Central memory CD4-positive, alpha-beta T cell (primary cell): ENCODE measurements at regions not wholly inside any gene's neighbourhood (a gene's known extent, or its start where the extent isn't known, plus 50 kb on each side); places are given as distances from the start of the nearest gene placed in this dataset.

Experiments used
- DNase-seq: peaks from one replicate; pipeline ENCODE4 v3.0.0; 2022

- no peak for DNase-seq
Observed at GRCh38 chr12:98224584-98225221, 290.7 kb upstream of the TMPO start.

- DNase-seq: no peak
Observed at GRCh38 chr12:98227162-98227561, 288.2 kb upstream of the TMPO start.

GRCh38 chr12:98228683-98229539, 286.5 kb upstream of the TMPO start:
- DNase-seq: no peak

GRCh38 chr12:98229540-98229924, 285.9 kb upstream of the TMPO start:
- DNase-seq: no peak

GRCh38 chr12:98232753-98233390, 282.5 kb upstream of the TMPO start:
- DNase-seq: no peak

GRCh38 chr12:98235301-98235700, 280.1 kb upstream of the TMPO start:
- DNase-seq: no peak

- no peak for DNase-seq
Observed at GRCh38 chr12:98238515-98239130, 276.8 kb upstream of the TMPO start.

- no peak for DNase-seq
Observed at GRCh38 chr12:98243190-98243589, 272.2 kb upstream of the TMPO start.

- no peak for DNase-seq
Observed at GRCh38 chr12:98244136-98244535, 271.3 kb upstream of the TMPO start.

GRCh38 chr12:98253207-98254037, 262.0 kb upstream of the TMPO start:
- DNase-seq: no peak

- no peak for DNase-seq
Observed at GRCh38 chr12:98256830-98257229, 258.6 kb upstream of the TMPO start.

GRCh38 chr12:98259693-98260092, 255.7 kb upstream of the TMPO start:
- no peak for DNase-seq

GRCh38 chr12:98260276-98260675, 255.1 kb upstream of the TMPO start:
- DNase-seq: no peak

- no peak for DNase-seq
Observed at GRCh38 chr12:98262902-98263301, 252.5 kb upstream of the TMPO start.

GRCh38 chr12:98274430-98275130, 240.8 kb upstream of the TMPO start:
- no peak for DNase-seq

GRCh38 chr12:98275131-98275475, 240.3 kb upstream of the TMPO start:
- DNase-seq: no peak

- no peak for DNase-seq
Observed at GRCh38 chr12:98280152-98280551, 235.2 kb upstream of the TMPO start.

- no peak for DNase-seq
Observed at GRCh38 chr12:98280621-98281020, 234.8 kb upstream of the TMPO start.

GRCh38 chr12:98291828-98292227, 223.6 kb upstream of the TMPO start:
- no peak for DNase-seq

- no peak for DNase-seq
Observed at GRCh38 chr12:98294051-98294805, 221.2 kb upstream of the TMPO start.

GRCh38 chr12:98295681-98296080, 219.7 kb upstream of the TMPO start:
- no peak for DNase-seq
